DMS53 (cell line): ENCODE measurements at regions not wholly inside any gene's neighbourhood (a gene's known extent, or its start where the extent isn't known, plus 50 kb on each side); places are given as distances from the start of the nearest gene placed in this dataset.
"Not testable (repeated sequence)": the region's sequence is repeated elsewhere in the genome, so short reads cannot be mapped to it uniquely, and the experiment has no call there.

Source experiments
- DNase-seq: peaks from one replicate; lab custom pipeline; 2025; lab: John Stamatoyannopoulos, UW

- DNase-seq: no peak
Measured at GRCh38 chr6:94953867-94954631, 623.3 kb upstream of the MANEA start.

DNA sequence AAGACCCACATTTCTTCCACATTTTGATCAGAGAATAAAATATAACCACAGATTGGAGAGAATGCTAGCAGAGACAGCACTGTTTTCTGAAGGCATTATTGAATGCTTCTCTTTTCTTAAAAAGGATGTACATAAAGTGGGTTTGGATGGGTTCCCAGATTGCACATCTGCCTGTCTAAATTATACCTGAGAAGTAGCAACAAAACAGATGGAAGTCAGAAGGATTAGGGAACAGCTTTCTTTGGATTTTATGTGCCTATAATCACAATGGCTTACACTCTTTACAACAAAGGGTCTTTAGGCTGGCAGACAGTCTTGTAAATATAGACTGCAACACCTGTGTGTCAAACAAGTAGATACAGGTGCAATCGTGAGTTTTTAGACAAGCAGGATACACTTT, 622.2 kb upstream of the MANEA start:
- peak; percentile 3 for DNase-seq

DNA sequence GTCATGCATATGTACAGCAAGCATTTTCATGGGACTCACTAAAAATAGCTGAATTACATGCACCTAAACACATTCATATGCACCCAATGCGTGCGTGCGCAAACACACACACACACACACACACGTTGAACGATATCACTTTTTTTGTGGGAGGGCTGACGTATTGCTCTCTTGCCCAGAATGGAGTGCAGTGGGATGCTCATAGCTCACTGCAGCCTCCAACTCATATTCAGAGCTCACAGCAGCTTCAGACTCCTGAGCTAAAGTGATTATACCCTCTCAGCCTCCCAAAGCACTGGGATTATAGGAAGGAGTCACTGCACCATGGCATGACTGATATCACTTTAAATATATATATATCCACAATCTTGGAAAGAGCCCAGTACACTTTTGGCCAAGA, 620.4 kb upstream of the MANEA start:
- DNase-seq: no peak

DNA sequence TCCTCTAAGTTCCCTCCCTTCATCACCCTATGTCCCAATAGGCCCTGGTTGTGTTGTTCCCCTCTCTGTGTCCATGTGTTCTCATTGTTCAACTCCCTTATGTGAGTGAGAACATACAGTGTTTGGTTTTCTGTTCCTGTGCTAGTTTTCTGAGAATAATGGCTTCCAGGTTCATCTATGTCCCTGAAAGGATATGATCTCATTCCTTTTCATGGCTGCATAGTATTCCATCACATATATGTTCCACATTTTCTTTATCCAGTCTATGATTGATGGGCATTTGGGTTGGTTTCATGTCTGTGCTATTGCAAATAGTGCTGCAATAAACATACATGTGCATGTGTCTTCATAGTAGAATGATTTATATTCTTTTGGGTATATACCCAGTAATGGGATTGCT, 612.6 kb upstream of the MANEA start:
- DNase-seq: not testable (repeated sequence)

DNA sequence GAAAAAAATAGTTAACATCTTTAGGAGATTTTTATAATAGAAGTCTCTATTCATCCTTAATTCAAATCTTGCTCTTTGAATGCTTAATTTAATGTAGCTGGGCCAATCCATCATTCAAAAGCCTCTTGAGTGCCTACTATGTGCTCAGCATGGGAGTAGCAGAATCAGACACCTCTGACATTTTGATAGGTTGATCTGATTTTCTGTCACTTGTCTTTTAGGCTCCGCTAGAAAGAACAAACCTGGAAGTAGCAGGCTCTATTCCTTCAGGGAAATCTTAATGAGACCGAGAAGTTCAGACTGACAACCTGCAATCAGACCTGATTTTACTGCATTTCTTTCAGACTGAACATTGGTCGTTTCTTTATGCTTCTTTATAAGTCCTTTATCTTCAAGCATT, 588.6 kb upstream of the MANEA start:
- no peak for DNase-seq

DNA sequence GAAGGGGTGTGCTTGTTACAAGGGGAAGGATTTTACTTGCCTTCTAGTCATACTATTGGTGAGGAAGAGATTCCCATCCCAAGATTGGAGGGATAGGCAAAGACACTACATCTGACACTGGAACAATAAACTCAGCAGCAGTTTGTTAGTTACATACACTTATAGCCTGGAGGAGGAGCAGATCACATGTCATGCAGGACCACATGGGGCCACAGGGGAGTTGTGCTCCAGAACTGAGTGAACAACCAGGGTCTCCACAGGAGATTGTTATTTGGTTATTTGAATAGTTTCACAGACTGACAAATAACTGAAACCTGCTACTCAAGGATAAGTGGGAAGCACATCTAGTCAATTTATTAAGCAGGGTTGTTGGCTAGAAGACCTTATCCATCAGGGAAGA, 559.4 kb upstream of the MANEA start:
- DNase-seq: no peak
